ENCODE measurements at regions not wholly inside any gene's neighbourhood (a gene's known extent, or its start where the extent isn't known, plus 50 kb on each side); places are given as distances from the start of the nearest gene placed in this dataset.

- 75 to 79% methylated on average over 4 of the region's 4 CpGs for WGBS, 2 donors
- no peak for DNase-seq
- Histone ChIP-seq H3K27me3 (no peaks in the 10 kb centered on the region), H3K27ac (no peak overlapping the region), H3K4me1 (peaks cover 0 to 8% (median 7%) of the 10 kb centered on the region in 3 donors), H3K36me3 (no peaks in the 10 kb centered on the region), H3K9me3 (no peaks in the 10 kb centered on the region), H3K4me3 (no peak overlapping the region)
- TF ChIP-seq CTCF (IDR thresholded peaks at IDR 0.05) (no peak), POLR2A (IDR thresholded peaks at IDR 0.05) (no peak)
- intact Hi-C loops (cut with DNase I) = no loop called here
These were observed 186.9 kb downstream of the TTC32 start for GRCh38 chr2:19714926-19715325.

DNA sequence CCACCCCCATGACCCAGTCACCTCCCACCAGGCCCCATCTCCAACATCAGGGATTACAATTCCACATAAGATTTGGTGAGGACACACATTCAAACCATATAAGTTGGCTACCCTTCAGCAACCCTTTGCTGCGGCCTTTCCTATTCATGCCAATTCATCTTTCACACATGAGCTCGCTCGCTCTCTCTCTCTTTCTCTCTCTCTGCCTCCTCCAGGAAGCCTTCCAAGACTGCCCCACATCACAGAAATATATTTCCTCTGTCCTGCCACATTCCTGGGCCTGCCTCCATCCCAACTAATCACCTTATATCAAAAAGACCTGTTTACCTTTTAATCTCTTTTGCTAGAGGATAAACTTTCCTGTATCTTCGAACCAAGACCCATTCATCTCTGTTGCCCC is 188.9 kb downstream of the TTC32 start:
- Histone ChIP-seq H3K36me3 (no peaks in the 10 kb centered on the region), H3K27ac (no peak overlapping the region), H3K9me3 (no peaks in the 10 kb centered on the region), H3K4me3 (no peak overlapping the region), H3K27me3 (no peaks in the 10 kb centered on the region), H3K4me1 (peaks cover 0 to 8% (median 7%) of the 10 kb centered on the region in 3 donors)
- intact Hi-C loops (cut with DNase I) = no loop called here
- 87 to 90% methylated on average over 4 of the region's 4 CpGs for WGBS, 2 donors
- DNase-seq = no peak
- TF ChIP-seq CTCF (IDR thresholded peaks at IDR 0.05) (no peak), POLR2A (IDR thresholded peaks at IDR 0.05) (no peak)

- no peaks in the 10 kb centered on the region for H3K9me3 ChIP-seq
- intact Hi-C loops (cut with DNase I) = no loop called here
- no peaks in the 10 kb centered on the region for H3K36me3 ChIP-seq
- no peaks in the 10 kb centered on the region for H3K27me3 ChIP-seq
- peaks cover 0 to 8% (median 3%) of the 10 kb centered on the region in 3 donors for H3K4me1 ChIP-seq
- TF ChIP-seq POLR2A (IDR thresholded peaks at IDR 0.05) (no peak), CTCF (IDR thresholded peaks at IDR 0.05) (no peak)
- 44 to 62% methylated on average over 2 to 5 of the region's 5 CpGs for WGBS, 2 donors
- DNase-seq = no peak
- peak overlapping the region in 1 of 4 donors; percentile 25 for H3K27ac ChIP-seq
- H3K4me3 ChIP-seq = no peak overlapping the region
These were observed 190.1 kb downstream of the TTC32 start for GRCh38 chr2:19711470-19712372.

GRCh38 chr2:19710230-19710629 is 191.6 kb downstream of the TTC32 start:
- Histone ChIP-seq H3K9me3 (no peaks in the 10 kb centered on the region), H3K4me1 (peaks cover 0 to 8% (median 3%) of the 10 kb centered on the region in 3 donors), H3K36me3 (no peaks in the 10 kb centered on the region), H3K27ac (no peak overlapping the region), H3K27me3 (no peaks in the 10 kb centered on the region), H3K4me3 (no peak overlapping the region)
- TF ChIP-seq CTCF (IDR thresholded peaks at IDR 0.05) = no peak
- no peak for TF ChIP-seq POLR2A (IDR thresholded peaks at IDR 0.05)
- 48 to 57% methylated on average over 2 of the region's 2 CpGs for WGBS, 2 donors
- no peak for DNase-seq
- intact Hi-C loops (cut with DNase I) = no loop called here

- Histone ChIP-seq H3K4me3 (no peak overlapping the region), H3K9me3 (no peaks in the 10 kb centered on the region), H3K27ac (no peak overlapping the region), H3K36me3 (no peaks in the 10 kb centered on the region), H3K27me3 (no peaks in the 10 kb centered on the region), H3K4me1 (peaks cover 0 to 8% (median 3%) of the 10 kb centered on the region in 3 donors)
- WGBS, 2 donors = 41 to 47% methylated on average over 2 of the region's 2 CpGs
- DNase-seq = no peak
- no peak for TF ChIP-seq CTCF (IDR thresholded peaks at IDR 0.05)
- TF ChIP-seq POLR2A (IDR thresholded peaks at IDR 0.05) = no peak
- intact Hi-C loops (cut with DNase I) = no loop called here
These were observed 192.2 kb downstream of the TTC32 start for GRCh38 chr2:19709553-19709952.

Data from esophagus squamous epithelium (tissue), 5 donors.